ENCODE measurements at regions not wholly inside any gene's neighbourhood (a gene's known extent, or its start where the extent isn't known, plus 50 kb on each side); places are given as distances from the start of the nearest gene placed in this dataset.

- no peak for TF ChIP-seq ZNF275 (CRISPR knock-in tag; IDR thresholded peaks at IDR 0.05; ENCODE audit: borderline replicate concordance)
- TF ChIP-seq CHCHD3 (CRISPR knock-in tag; IDR thresholded peaks at IDR 0.05) = no peak
- TF ChIP-seq TBL1XR1 (IDR thresholded peaks at IDR 0.05; ENCODE audit: borderline replicate concordance, low read length, partially characterized antibody) = no peak
- TF ChIP-seq ZBTB8A (CRISPR knock-in tag; IDR thresholded peaks at IDR 0.05; ENCODE audit: borderline replicate concordance, low read depth) = no peak
- no peak for TF ChIP-seq ZNF607 (CRISPR knock-in tag; IDR thresholded peaks at IDR 0.05; ENCODE audit: borderline replicate concordance)
- no peak for TF ChIP-seq NFIC (IDR thresholded peaks at IDR 0.05; ENCODE audit: low read length)
- no peak for TF ChIP-seq ATF5 (CRISPR knock-in tag; IDR thresholded peaks at IDR 0.05; ENCODE audit: low read depth)
- no peak for TF ChIP-seq JDP2 (CRISPR knock-in tag; IDR thresholded peaks at IDR 0.05; ENCODE audit: borderline replicate concordance)
- TF ChIP-seq SP2 (CRISPR knock-in tag; IDR thresholded peaks at IDR 0.05) = no peak
- no peak for TF ChIP-seq REPIN1 (CRISPR knock-in tag; IDR thresholded peaks at IDR 0.05; ENCODE audit: borderline replicate concordance, low read depth)
- TF ChIP-seq MED13 (CRISPR knock-in tag; IDR thresholded peaks at IDR 0.05) = no peak
Observed at GRCh38 chr1:104932030-104932915, 1182.6 kb downstream of the AMY1C start.

More at GRCh38 chr1:104932030-104932915, 1182.6 kb downstream of the AMY1C start:
- Histone ChIP-seq H3K4me1 (ENCODE audit: insufficient read depth, low read length) (no peaks in the 10 kb centered on the region), H3K27ac (ENCODE audit: extremely low read length, insufficient read depth, low read length) (no peak overlapping the region), H3K4me3 (replicated peaks in 1 of 3; ENCODE audit: insufficient read depth in 1 of 3, low read depth in 2 of 3, low read length in 3 of 3) (no peak overlapping the region), H3K9ac (ENCODE audit: insufficient read depth, low read depth, low read length) (no peak overlapping the region), H3K27me3 (ENCODE audit: control insufficient read depth in 1 of 2, insufficient read depth in 2 of 2, low read length in 2 of 2) (no peaks in the 10 kb centered on the region), H3K36me3 (replicated peaks in 1 of 2; ENCODE audit: control insufficient read depth in 1 of 2, insufficient read depth in 2 of 2, low read length in 2 of 2) (no peaks in the 10 kb centered on the region), H2AFZ (ENCODE audit: low read length) (no peak overlapping the region), H3K9me3 (ENCODE audit: low read length) (no peaks in the 10 kb centered on the region; the same call in 1 of the 2 replicates), H3K4me2 (ENCODE audit: low read depth, low read length) (no peak overlapping the region), H4K20me1 (ENCODE audit: insufficient read depth, low read length) (no peaks in the 10 kb centered on the region), H3K79me2 (ENCODE audit: insufficient read depth, low read length) (no peaks in the 10 kb centered on the region)
- FAIRE-seq = no peak
- in situ Hi-C loops (cut with HindIII; ENCODE audit: extremely low pct_ligation_motif_present, low pct_unique_long_range_greater_than_20kb) (no loop called here), intact Hi-C loops (cut with micrococcal nuclease; ENCODE audit: unreplicated experiment) (no loop called here)
- ChIA-PET POLR2A (no interaction called here), CTCF (ENCODE audit: low intra/inter-chr PET ratio, low total read pairs) (no interaction called here)
- ATAC-seq = no peak
- no TSS peak for BruUV-seq (replicated peaks)
- no peak for DNase-seq (ENCODE audit: low spot score)
- WGBS (ENCODE audit: low lambda C conversion rate) = 0% methylated on average over 5 of the region's 13 CpGs
